Bone marrow (tissue), 2 donors: ENCODE measurements at regions not wholly inside any gene's neighbourhood (a gene's known extent, or its start where the extent isn't known, plus 50 kb on each side); places are given as distances from the start of the nearest gene placed in this dataset.
"Not testable (repeated sequence)": the region's sequence is repeated elsewhere in the genome, so short reads cannot be mapped to it uniquely, and the experiment has no call there.

Experiments
- DNase-seq, 2 donors: peaks; one replicate each; lab custom pipeline; 2025; lab: John Stamatoyannopoulos, UW

- DNase-seq: no peak
These were observed 50.8 kb upstream of the PCSK1 start for GRCh38 chr5:96483878-96484277.

- DNase-seq: no peak
These were observed 54.8 kb upstream of the PCSK1 start for GRCh38 chr5:96487859-96488258.

DNA sequence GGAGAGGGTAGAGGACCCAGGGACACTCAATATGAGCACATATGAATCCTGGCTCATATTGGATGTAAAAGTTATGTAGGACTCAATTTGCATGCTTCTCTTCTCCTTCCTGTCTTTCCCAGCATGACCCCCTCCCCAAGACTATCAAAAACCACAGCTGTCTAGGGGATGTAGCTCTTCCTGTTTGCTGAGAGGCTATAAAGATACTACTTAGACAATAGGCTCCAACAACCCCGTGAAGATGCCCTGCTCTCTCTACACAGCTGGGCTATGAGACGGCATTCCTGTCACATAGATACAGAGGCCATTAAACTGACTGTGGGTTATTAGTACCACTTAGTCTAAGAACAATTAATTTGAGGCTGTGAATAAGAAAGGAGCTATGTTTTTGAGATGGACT is 56.5 kb upstream of the PCSK1 start:
- DNase-seq: no peak

DNA sequence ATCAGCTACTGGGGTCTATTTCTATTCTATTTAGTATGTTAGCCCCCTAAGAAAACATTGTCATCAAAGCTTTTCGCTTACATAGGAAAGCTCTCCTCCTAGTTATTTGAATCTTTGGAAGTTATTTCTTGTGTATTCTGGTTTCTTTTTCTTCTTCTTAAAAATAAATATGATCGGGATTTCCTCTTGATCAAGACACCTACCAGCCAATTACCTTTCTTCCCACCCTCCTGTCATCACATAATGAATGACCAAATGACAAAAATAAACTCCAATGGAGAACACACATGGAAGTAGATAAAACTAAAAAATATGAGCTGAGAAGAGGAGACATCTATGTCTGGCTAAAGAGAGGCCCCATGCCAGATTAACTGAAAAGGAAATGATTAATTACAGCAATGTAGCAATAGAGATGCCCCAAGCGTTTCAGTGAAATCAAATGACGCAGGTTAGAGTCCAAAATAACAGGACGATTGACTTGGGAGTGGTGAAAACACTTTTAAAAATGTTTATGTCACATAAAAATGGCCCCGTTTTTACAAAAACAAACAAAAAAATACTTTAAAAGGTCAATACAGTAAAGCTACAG is 59.5 kb upstream of the PCSK1 start:
- no peak for DNase-seq

DNA sequence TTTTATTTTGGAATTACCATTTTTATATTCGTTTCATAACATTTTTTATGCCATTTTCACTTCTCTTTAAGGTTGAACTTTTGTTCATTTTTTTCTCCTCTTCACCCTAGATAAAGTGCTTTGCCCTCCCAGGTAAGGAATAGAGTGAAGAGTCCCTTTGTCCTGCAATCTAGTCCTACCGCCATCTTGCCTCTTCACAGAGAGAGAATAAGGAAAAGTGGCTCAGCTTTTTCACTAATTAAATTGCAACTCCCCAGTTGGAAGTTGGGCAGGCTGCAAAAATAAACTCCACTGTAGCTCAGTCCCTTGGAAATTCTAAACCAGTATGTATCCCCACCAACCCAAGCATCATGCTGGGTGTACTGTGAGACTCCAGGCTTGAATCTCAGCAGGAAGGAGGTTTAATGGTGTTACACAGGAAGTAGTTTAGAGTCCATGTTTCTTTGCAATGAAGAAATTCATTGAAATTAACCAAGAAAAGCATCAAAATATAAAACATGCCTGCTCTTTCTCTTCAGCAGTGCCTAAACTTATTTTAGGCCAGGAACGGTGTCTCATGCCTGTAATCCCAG is 60.3 kb upstream of the PCSK1 start:
- DNase-seq: no peak

GRCh38 chr5:96495412-96495811 is 62.4 kb upstream of the PCSK1 start:
- not testable (repeated sequence) for DNase-seq

DNA sequence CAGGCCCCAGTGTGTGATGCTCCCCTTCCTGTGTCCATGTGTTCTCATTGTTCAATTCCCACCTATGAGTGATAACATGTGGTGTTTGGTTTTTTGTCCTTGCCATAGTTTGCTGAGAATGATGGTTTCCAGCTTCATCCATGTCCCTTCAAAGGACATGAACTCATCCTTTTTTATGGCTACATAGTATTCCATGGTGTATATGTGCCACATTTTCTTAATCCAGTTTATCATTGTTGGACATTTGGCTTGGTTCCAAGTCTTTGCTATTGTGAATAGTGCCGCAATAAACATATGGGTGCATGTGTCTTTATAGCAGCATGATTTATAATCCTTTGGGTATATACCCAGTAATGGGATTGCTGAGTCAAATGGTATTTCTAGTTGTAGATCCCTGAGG is 64.0 kb upstream of the PCSK1 start:
- not testable (repeated sequence) for DNase-seq

GRCh38 chr5:96499753-96500345 is 66.8 kb upstream of the PCSK1 start:
- no peak for DNase-seq

DNA sequence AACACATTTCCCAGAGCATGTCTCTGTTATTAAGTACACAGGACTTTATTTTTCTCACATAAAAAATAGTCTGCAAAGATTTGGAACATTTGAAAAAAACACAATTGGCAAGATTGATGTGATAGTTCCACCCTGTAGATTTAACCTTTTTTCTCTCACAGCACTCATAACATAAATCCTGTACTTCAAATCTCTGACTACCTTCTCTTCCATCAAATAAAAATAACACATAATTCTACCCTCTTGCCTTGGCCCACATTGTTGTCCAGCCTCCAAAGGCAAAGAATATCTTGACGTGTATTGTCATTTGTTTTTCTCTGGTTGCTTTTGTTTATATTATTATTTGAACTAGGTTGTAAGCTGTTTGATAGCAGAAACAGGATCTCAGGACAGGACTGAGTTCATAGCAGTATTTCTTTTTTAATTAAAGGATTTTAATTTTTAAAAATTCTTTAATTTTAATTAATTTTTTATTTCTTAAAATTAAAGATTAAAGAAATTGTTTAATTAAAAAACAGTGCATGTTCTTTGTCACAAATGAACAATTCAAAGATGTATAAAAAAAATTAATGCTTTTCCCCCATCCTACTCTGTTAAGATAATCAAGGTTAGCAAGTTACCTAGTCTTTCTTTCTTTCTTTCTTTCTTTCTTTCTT is 69.1 kb upstream of the PCSK1 start:
- no peak for DNase-seq

GRCh38 chr5:96503501-96504236 is 70.6 kb upstream of the PCSK1 start:
- no peak for DNase-seq

- DNase-seq: no peak
These were observed 73.3 kb upstream of the PCSK1 start for GRCh38 chr5:96506376-96506775.

DNA sequence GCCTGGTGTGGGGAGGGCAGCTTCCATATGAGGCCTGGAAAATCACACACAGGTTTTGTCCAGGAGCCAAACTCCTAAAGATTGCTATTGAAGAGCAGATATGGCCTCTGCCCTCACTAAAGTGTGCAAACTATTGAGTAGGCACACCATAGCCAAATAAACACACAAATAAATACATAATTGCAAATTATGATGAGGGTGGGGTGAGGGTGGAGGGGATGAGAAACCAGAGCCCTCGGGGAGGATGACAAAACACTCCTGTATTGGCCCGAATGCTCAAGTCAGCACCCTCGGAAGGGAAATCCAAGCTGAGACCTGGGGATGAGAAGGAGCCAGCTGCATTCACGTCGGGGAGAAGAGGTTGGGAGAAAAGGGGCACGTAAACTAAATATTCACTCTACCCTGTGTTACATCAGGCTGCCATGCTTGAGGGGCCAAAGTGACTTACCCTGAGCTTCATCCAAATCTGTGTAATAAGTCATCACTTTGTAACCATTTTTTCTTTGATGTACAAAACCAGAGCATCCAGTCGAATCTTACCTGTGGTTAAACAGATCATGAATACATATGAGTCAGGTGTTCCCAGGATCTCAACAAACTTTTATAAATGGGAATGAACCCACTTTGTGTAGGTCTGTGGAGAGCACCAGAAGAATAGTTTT is 73.9 kb upstream of the PCSK1 start:
- no peak for DNase-seq

- DNase-seq: no peak
These were observed 76.3 kb upstream of the PCSK1 start for GRCh38 chr5:96509316-96509715.

DNA sequence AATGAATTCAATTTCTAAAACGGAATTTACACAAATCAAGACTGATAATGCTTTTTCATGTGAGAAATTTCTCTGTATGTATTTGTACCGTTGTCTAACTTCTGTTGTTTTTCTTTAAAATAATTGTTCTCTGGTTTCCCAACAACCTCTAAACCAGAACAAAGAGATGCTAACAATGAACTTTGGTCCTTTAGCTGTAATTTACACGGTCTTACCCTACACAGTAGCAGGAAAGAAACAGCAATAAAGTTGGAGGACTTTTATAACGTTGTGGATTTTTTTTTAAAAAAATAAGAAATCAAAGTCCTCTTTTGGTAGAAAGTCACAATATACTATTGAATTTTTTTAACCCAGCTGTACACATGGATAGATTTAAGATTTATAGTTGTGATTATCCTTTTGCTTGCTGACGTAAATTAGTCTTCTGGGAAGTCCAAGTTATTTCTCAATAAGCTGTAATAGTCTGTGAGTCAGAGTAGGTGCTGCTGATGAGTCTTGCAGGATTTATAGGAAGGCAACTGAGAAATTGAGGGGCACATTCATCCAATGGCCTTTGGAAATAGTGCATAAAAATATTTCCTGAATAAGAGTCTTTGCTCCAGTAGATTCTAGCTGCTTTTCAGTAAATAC is 76.8 kb upstream of the PCSK1 start:
- no peak for DNase-seq

DNA sequence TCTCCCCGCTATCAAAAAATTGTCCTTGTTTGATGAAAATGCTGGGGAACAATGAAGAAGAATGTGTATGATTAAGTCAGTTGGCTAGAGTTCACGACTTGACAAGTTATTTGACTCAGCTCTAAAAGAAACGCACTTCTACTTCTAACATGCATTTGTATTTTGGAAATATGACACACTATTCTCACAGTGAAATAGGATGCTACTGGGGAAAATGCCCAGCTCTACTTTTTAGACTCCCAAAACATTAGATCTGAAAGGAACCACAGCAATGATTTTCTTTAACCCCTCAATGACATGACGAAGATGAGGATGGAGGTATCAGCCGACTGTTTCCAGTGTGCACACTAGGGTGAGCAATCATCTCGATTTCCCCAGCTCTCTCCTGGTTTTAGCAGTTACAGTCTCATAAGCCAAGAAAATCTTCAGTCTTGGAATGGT is 83.6 kb upstream of the PCSK1 start:
- DNase-seq: no peak

DNA sequence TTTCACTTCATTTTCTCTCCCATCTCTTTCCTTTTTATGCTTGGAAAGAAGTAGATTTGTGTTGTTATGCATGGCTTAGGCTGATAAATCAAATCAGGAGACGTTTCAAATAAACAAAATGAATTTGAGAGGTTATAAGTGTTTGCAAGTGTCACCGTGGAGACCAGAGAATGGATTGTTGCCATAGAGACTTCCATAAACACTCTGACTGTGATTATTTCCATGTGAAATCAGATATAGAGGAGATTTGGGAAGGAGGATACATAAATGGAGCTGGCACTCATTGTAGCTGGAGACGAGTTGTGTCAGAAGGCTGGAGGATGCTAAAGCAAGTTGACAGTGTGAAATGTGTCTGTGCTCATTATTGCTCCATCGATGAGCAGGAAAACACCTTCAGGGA is 84.2 kb upstream of the PCSK1 start:
- no peak for DNase-seq

GRCh38 chr5:96520345-96520744 is 87.3 kb upstream of the PCSK1 start:
- DNase-seq: no peak

GRCh38 chr5:96522635-96523355 is 89.7 kb upstream of the PCSK1 start:
- DNase-seq: no peak

DNA sequence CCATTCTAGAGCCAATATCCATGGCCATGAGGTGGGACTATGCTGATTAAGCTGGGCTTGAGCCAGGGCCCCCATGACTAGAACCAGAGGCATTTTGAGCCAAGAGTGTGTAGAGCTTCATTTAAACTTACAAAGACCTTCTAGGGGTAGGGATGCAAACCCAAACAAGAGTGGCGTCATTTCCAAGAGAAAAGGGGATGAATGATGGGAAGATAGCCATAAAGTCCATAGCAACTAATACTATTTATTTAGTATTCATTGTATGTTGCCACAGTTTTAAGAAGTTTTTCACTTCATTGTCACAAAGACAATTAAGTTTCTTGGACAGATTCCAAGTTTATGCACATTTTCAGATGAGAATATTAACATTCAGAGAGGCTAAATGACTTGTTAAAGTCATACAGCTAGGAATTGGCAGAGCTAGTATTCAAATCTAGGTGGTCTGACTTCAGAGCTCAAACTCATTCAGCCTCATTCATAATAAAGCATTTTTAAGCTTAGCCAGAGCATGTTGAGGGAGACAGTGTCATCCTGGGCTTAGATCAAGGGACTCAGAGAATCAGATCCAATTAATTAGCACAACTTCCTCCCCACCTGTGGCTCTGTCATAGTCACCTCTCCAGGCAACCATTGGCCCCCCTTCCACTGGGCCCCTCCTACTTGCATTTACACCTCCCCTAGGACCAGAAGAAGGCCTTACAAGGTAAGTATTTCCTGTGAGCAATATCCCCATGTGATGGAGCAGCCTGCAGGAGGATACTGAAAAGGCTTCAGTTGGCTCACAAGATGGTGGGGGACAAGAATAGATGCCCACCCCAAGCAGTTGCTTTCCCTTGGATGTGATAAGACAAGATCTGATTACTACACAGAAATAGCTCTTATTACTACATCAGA is 95.0 kb upstream of the PCSK1 start:
- no peak for DNase-seq
